ENCODE measurements at regions not wholly inside any gene's neighbourhood (a gene's known extent, or its start where the extent isn't known, plus 50 kb on each side); places are given as distances from the start of the nearest gene placed in this dataset.

- no peak for TF ChIP-seq E2F6 (IDR thresholded peaks at IDR 0.05)
- no peak for TF ChIP-seq EGR1 (IDR thresholded peaks at IDR 0.05; ENCODE audit: borderline replicate concordance, low read depth, low read length)
These were observed 1081.3 kb upstream of the TMEFF2 start (continued) for GRCh38 chr2:193276069-193276468.
